Mesendoderm (in vitro differentiated cells): ENCODE measurements at regions not wholly inside any gene's neighbourhood (a gene's known extent, or its start where the extent isn't known, plus 50 kb on each side); places are given as distances from the start of the nearest gene placed in this dataset.
A peak's percentile ranks its signal among the peaks of the same experiment; 100 is the strongest.

Experiments used
- DNase-seq: peaks from one replicate; pipeline ENCODE4 v3.0.0; 2013
- H2AK5ac ChIP-seq: 2 replicates; pipeline ENCODE4 v1.6.1; 2013; ENCODE audit warnings: low read length, inconsistent platforms
- H2BK120ac ChIP-seq: 2 replicates; pipeline ENCODE4 v1.6.1; 2013; ENCODE audit warnings: low read depth, mild to moderate bottlenecking, low read length, moderate library complexity, mixed read lengths
- H2BK15ac ChIP-seq: replicated peaks from 2 replicates; pipeline ENCODE4 v1.6.1; 2013; ENCODE audit warnings: low read depth, mild to moderate bottlenecking, moderate library complexity
- H2BK5ac ChIP-seq: 2 replicates; pipeline ENCODE4 v1.6.1; 2013; ENCODE audit warnings: low read length, inconsistent platforms
- H3K18ac ChIP-seq: 2 replicates; pipeline ENCODE4 v1.6.1; 2013; ENCODE audit warnings: mild to moderate bottlenecking, low read length, mixed read lengths
- H3K23ac ChIP-seq: one replicate; pipeline ENCODE4 v1.6.1; 2013; ENCODE audit warnings: low read length
- H3K27ac ChIP-seq: 2 replicates; pipeline ENCODE4 v1.5.1; 2013; ENCODE audit warnings: low read depth, mild to moderate bottlenecking, inconsistent platforms, low read length, moderate library complexity
- H3K27me3 ChIP-seq: 2 replicates; pipeline ENCODE4 v1.6.1; 2013; ENCODE audit warnings: low read length, control low read depth, mild to moderate bottlenecking, inconsistent platforms; ENCODE audit not compliant: insufficient read depth, poor library complexity
- H3K36me3 ChIP-seq: 2 replicates; pipeline ENCODE4 v1.6.1; 2013; ENCODE audit warnings: low read length, inconsistent platforms; ENCODE audit not compliant: control insufficient read depth, insufficient read depth
- H3K4ac ChIP-seq: one replicate; pipeline ENCODE4 v1.6.1; 2013; ENCODE audit warnings: low read depth, mild to moderate bottlenecking, low read length, moderate library complexity
- H3K4me1 ChIP-seq: 2 replicates; pipeline ENCODE4 v1.6.1; 2013; ENCODE audit warnings: low read depth, low read length, inconsistent platforms; ENCODE audit not compliant: control insufficient read depth
- H3K4me2 ChIP-seq: 2 replicates; pipeline ENCODE4 v1.6.1; 2013; ENCODE audit warnings: low read length
- H3K4me3 ChIP-seq: 2 replicates; pipeline ENCODE4 v1.5.1; 2013; ENCODE audit warnings: mild to moderate bottlenecking, low read length
- H3K56ac ChIP-seq: one replicate; pipeline ENCODE4 v1.6.1; 2013; ENCODE audit warnings: low read length
- H3K79me1 ChIP-seq: 2 replicates; pipeline ENCODE4 v1.6.1; 2013; ENCODE audit warnings: low read length, inconsistent platforms
- H3K79me2 ChIP-seq: 2 replicates; pipeline ENCODE4 v1.6.1; 2013; ENCODE audit warnings: mild to moderate bottlenecking, low read length; ENCODE audit not compliant: control insufficient read depth, insufficient read depth
- H3K9ac ChIP-seq: 2 replicates; pipeline ENCODE4 v1.6.1; 2013; ENCODE audit warnings: low read length, inconsistent platforms
- H4K5ac ChIP-seq: one replicate; pipeline ENCODE4 v1.6.1; 2013; ENCODE audit warnings: low read length
- H4K8ac ChIP-seq: one replicate; pipeline ENCODE4 v1.6.1; 2013; ENCODE audit warnings: low read depth, mild to moderate bottlenecking, control low read depth, low read length, moderate library complexity
- WGBS: extraction: QIAGEN DNeasy Blood & Tissue Kit; methylation state at CpG from one replicate; pipeline ENCODE4 v1.1.7; 2013; ENCODE audit warnings: low lambda C conversion rate, missing lambda C conversion rate; ENCODE audit not compliant: insufficient coverage; ENCODE audit errors: extremely low coverage; 5-methylcytosine and 5-hydroxymethylcytosine counted together

- no peaks in the 10 kb centered on the region for H3K36me3 ChIP-seq
- peaks cover 9% of the 10 kb centered on the region for H3K4me1 ChIP-seq
- no peaks in the 10 kb centered on the region for H3K79me1 ChIP-seq
- no peak overlapping the region for H3K18ac ChIP-seq
- no peak overlapping the region for H3K27ac ChIP-seq
- H2AK5ac ChIP-seq = no peak overlapping the region
- H2BK120ac ChIP-seq = no peak overlapping the region
- H3K9ac ChIP-seq = no peak overlapping the region
- H2BK15ac ChIP-seq = no peak overlapping the region
- no peaks in the 10 kb centered on the region for H3K79me2 ChIP-seq
- no peak overlapping the region for H3K4me2 ChIP-seq
- DNase-seq = no peak
- no peak overlapping the region for H4K8ac ChIP-seq
- H3K4ac ChIP-seq = no peak overlapping the region
- no peak overlapping the region for H2BK5ac ChIP-seq
- no peak overlapping the region for H3K23ac ChIP-seq
- H4K5ac ChIP-seq = no peak overlapping the region
- no peaks in the 10 kb centered on the region for H3K27me3 ChIP-seq
- no peak overlapping the region for H3K56ac ChIP-seq
- no peak overlapping the region for H3K4me3 ChIP-seq
These were observed 149.7 kb downstream of the PHLDA1 start for GRCh38 chr12:75881920-75882319.

GRCh38 chr12:75877763-75878621 is 153.6 kb downstream of the PHLDA1 start:
- H3K4me1 ChIP-seq = peaks cover 9% of the 10 kb centered on the region
- DNase-seq = peak; percentile 60
- peak overlapping the region; percentile 41 for H2BK15ac ChIP-seq
- H3K4me3 ChIP-seq = no peak overlapping the region
- WGBS = no CpG with 5 or more reads among the region's 13 CpGs
- H3K79me1 ChIP-seq = no peaks in the 10 kb centered on the region
- peak overlapping the region; percentile 33 for H3K27ac ChIP-seq
- H3K23ac ChIP-seq = no peak overlapping the region
- no peak overlapping the region for H4K5ac ChIP-seq
- H3K18ac ChIP-seq = peak overlapping the region; percentile 90
- H3K79me2 ChIP-seq = no peaks in the 10 kb centered on the region
- peak overlapping the region; percentile 38 for H3K9ac ChIP-seq
- H3K4ac ChIP-seq = peak overlapping the region; percentile 37
- peak overlapping the region; percentile 75 for H2BK5ac ChIP-seq
- peak overlapping the region; percentile 75 for H3K56ac ChIP-seq
- H3K4me2 ChIP-seq = no peak overlapping the region
- H4K8ac ChIP-seq = no peak overlapping the region
- no peaks in the 10 kb centered on the region for H3K36me3 ChIP-seq
- no peaks in the 10 kb centered on the region for H3K27me3 ChIP-seq
- peak overlapping the region; percentile 85 for H2BK120ac ChIP-seq
- H2AK5ac ChIP-seq = no peak overlapping the region

GRCh38 chr12:75876832-75877762 is 154.5 kb downstream of the PHLDA1 start:
- H4K8ac ChIP-seq = no peak overlapping the region
- H3K56ac ChIP-seq = peak overlapping the region; percentile 40
- H3K27me3 ChIP-seq = no peaks in the 10 kb centered on the region
- H2AK5ac ChIP-seq = no peak overlapping the region
- no peak overlapping the region for H3K23ac ChIP-seq
- peak; percentile 81 for DNase-seq
- H3K4ac ChIP-seq = peak overlapping the region; percentile 81
- no peak overlapping the region for H3K4me3 ChIP-seq
- peaks cover 10% of the 10 kb centered on the region for H3K4me1 ChIP-seq
- H2BK120ac ChIP-seq = peak overlapping the region; percentile 51
- no peak overlapping the region for H3K4me2 ChIP-seq
- peak overlapping the region; percentile 98 for H3K18ac ChIP-seq
- peak overlapping the region; percentile 77 for H2BK5ac ChIP-seq
- H3K79me2 ChIP-seq = no peaks in the 10 kb centered on the region
- H3K9ac ChIP-seq = no peak overlapping the region
- H2BK15ac ChIP-seq = no peak overlapping the region
- H3K79me1 ChIP-seq = no peaks in the 10 kb centered on the region
- H3K27ac ChIP-seq = peak overlapping the region; percentile 66
- no peak overlapping the region for H4K5ac ChIP-seq
- no peaks in the 10 kb centered on the region for H3K36me3 ChIP-seq
- no CpG with 5 or more reads among the region's 4 CpGs for WGBS

GRCh38 chr12:75874441-75874840 is 157.1 kb downstream of the PHLDA1 start:
- H3K4me3 ChIP-seq = no peak overlapping the region
- no CpG with 5 or more reads among the region's 2 CpGs for WGBS

GRCh38 chr12:75872762-75873161 is 158.8 kb downstream of the PHLDA1 start:
- Histone ChIP-seq H3K27ac (no peak overlapping the region), H3K36me3 (no peaks in the 10 kb centered on the region), H3K27me3 (no peaks in the 10 kb centered on the region), H3K4me1 (peaks cover 6% of the 10 kb centered on the region), H2BK15ac (no peak overlapping the region), H4K5ac (no peak overlapping the region), H3K23ac (no peak overlapping the region), H3K56ac (no peak overlapping the region), H2BK120ac (peak overlapping the region; percentile 88), H3K4me3 (no peak overlapping the region), H3K9ac (no peak overlapping the region), H3K18ac (peak overlapping the region; percentile 68), H3K4ac (no peak overlapping the region), H3K79me2 (no peaks in the 10 kb centered on the region), H3K4me2 (no peak overlapping the region), H4K8ac (no peak overlapping the region), H2BK5ac (no peak overlapping the region), H2AK5ac (no peak overlapping the region), H3K79me1 (no peaks in the 10 kb centered on the region)
- WGBS = no CpG with 5 or more reads among the region's 2 CpGs
- no peak for DNase-seq

More at GRCh38 chr12:75874441-75874840, 157.1 kb downstream of the PHLDA1 start:
- H4K5ac ChIP-seq = no peak overlapping the region
- H3K18ac ChIP-seq = no peak overlapping the region
- H3K36me3 ChIP-seq = no peaks in the 10 kb centered on the region
- H2AK5ac ChIP-seq = no peak overlapping the region
- DNase-seq = no peak
- H3K4ac ChIP-seq = no peak overlapping the region
- no peak overlapping the region for H2BK15ac ChIP-seq
- H3K79me2 ChIP-seq = no peaks in the 10 kb centered on the region
- peaks cover 13% of the 10 kb centered on the region for H3K4me1 ChIP-seq
- H3K4me2 ChIP-seq = no peak overlapping the region
- no peak overlapping the region for H3K23ac ChIP-seq
- H3K27ac ChIP-seq = no peak overlapping the region
- H3K9ac ChIP-seq = no peak overlapping the region
- no peaks in the 10 kb centered on the region for H3K27me3 ChIP-seq
- no peak overlapping the region for H3K56ac ChIP-seq
- no peak overlapping the region for H4K8ac ChIP-seq
- H2BK5ac ChIP-seq = no peak overlapping the region
- no peaks in the 10 kb centered on the region for H3K79me1 ChIP-seq
- H2BK120ac ChIP-seq = no peak overlapping the region
